Gastroesophageal sphincter (tissue), 4 donors: ENCODE measurements at regions not wholly inside any gene's neighbourhood (a gene's known extent, or its start where the extent isn't known, plus 50 kb on each side); places are given as distances from the start of the nearest gene placed in this dataset.

ENCODE experiments used
- ATAC-seq: fragments of 150-250 bp; one replicate; pipeline ENCODE4 v1.9.1; 2016; ENCODE audit warnings: mild to moderate bottlenecking, moderate library complexity
- H3K27ac ChIP-seq, 4 donors: fragments of 200-600 bp; sonication (generic) in 3 of 4; 1 replicate in 3 of 4; 2 replicates in 1 of 4; pipeline ENCODE4 v1.5.1; 2016 to 2019
- H3K27me3 ChIP-seq: fragments of 200-600 bp; sonication (generic); one replicate; pipeline ENCODE4 v1.5.1; 2019
- H3K36me3 ChIP-seq, 2 donors: fragments of 200-600 bp; sonication (generic); one replicate each; pipeline ENCODE4 v1.5.1; 2019; ENCODE audit warnings: control low read depth in 1 of 2
- H3K4me1 ChIP-seq, 3 donors: fragments of 200-600 bp; sonication (generic); 1 replicate in 2 of 3; 2 replicates in 1 of 3; pipeline ENCODE4 v1.5.1; 2016 to 2019; ENCODE audit warnings: control low read depth in 2 of 3
- H3K4me3 ChIP-seq, 2 donors: fragments of 200-600 bp; sonication (generic); one replicate each; pipeline ENCODE4 v1.5.1; 2019; ENCODE audit warnings: mild to moderate bottlenecking in 1 of 2, moderate library complexity in 1 of 2
- H3K9me3 ChIP-seq, 3 donors: fragments of 200-600 bp; sonication (generic); one replicate each; pipeline ENCODE4 v1.5.1; 2017 to 2019; ENCODE audit warnings: control low read depth in 2 of 3
- EP300 ChIP-seq: sonication (generic); formaldehyde crosslinking; IDR thresholded peaks from one replicate; pipeline ENCODE4 v1.6.1; 2017; ENCODE audit warnings: antibody characterized with exemption, mild to moderate bottlenecking
- POLR2A ChIP-seq, 2 donors: fragments of 450-650 bp; IDR thresholded peaks; one replicate each; pipeline ENCODE4 v1.6.1; 2017; ENCODE audit warnings: antibody characterized with exemption in 2 of 2, mild to moderate bottlenecking in 2 of 2, moderate library complexity in 1 of 2
- POLR2AphosphoS5 ChIP-seq: sonication (generic); formaldehyde crosslinking; IDR thresholded peaks from one replicate; pipeline ENCODE4 v1.6.1; 2017; ENCODE audit warnings: antibody characterized with exemption
- WGBS, 2 donors: methylation state at CpG; one replicate each; pipeline ENCODE4 v1.1.5; 2018; ENCODE audit warnings: low coverage in 1 of 2; 5-methylcytosine and 5-hydroxymethylcytosine counted together
- TF ChIP-seq, protein P1 (sequence below), 4 experiments: fragments of 200-600 bp in 2 of 4; fragments of 450-650 bp in 2 of 4; sonication (generic) in 1 of 4; IDR thresholded peaks; one replicate each; pipeline ENCODE4 v1.5.1; 2017 to 2019; ENCODE audit warnings: antibody characterized with exemption in 4 of 4, mild to moderate bottlenecking in 2 of 4, moderate library complexity in 2 of 4

DNA sequence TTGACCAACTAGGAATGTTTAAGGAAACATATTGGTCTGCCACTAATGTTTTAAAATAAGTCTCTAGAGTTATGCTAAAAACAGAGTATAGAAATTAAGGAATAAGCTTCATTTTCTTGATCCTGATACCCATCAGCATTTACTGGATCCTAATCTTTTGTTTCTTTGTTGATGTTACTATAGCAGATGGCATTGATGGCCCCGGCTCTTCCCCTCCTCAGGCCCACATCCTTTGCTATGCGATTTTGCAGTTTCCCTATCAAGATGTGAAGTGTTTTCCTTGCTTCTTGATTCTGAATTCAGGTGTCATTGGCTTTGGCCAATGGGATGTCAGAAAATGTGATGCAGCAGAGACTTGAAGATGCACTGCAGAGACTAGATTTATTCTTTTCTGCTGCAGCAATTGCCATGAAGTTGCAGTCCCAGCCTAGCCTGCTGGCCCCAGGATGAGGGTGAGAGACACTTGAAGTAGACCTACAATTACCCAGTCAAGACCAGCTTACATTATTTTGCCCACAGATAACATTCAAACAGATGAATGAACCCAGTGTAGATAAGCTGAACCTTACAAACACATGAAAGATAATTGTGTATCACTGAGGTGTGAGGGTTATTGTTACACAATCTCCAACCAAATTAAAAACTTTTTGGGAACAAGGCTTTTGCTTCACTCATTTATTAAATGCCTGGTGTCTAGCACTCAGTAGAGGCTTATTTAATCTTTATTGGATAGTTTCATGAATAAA is 115.2 kb upstream of the ITGA4 start:
- Histone ChIP-seq H3K9me3 (no peaks in the 10 kb centered on the region), H3K36me3 (no peaks in the 10 kb centered on the region), H3K4me3 (no peak overlapping the region), H3K4me1 (no peaks in the 10 kb centered on the region), H3K27ac (no peak overlapping the region), H3K27me3 (no peaks in the 10 kb centered on the region)
- 78 to 90% methylated on average over 1 to 2 of the region's 2 CpGs for WGBS, 2 donors
- TF ChIP-seq, protein P1, sequence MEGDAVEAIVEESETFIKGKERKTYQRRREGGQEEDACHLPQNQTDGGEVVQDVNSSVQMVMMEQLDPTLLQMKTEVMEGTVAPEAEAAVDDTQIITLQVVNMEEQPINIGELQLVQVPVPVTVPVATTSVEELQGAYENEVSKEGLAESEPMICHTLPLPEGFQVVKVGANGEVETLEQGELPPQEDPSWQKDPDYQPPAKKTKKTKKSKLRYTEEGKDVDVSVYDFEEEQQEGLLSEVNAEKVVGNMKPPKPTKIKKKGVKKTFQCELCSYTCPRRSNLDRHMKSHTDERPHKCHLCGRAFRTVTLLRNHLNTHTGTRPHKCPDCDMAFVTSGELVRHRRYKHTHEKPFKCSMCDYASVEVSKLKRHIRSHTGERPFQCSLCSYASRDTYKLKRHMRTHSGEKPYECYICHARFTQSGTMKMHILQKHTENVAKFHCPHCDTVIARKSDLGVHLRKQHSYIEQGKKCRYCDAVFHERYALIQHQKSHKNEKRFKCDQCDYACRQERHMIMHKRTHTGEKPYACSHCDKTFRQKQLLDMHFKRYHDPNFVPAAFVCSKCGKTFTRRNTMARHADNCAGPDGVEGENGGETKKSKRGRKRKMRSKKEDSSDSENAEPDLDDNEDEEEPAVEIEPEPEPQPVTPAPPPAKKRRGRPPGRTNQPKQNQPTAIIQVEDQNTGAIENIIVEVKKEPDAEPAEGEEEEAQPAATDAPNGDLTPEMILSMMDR (IDR thresholded peaks at IDR 0.05), result no peak
- no peak for TF ChIP-seq POLR2AphosphoS5
- no peak for TF ChIP-seq POLR2A (IDR thresholded peaks at IDR 0.05)
- no peak for TF ChIP-seq EP300
- ATAC-seq, result no peak

DNA sequence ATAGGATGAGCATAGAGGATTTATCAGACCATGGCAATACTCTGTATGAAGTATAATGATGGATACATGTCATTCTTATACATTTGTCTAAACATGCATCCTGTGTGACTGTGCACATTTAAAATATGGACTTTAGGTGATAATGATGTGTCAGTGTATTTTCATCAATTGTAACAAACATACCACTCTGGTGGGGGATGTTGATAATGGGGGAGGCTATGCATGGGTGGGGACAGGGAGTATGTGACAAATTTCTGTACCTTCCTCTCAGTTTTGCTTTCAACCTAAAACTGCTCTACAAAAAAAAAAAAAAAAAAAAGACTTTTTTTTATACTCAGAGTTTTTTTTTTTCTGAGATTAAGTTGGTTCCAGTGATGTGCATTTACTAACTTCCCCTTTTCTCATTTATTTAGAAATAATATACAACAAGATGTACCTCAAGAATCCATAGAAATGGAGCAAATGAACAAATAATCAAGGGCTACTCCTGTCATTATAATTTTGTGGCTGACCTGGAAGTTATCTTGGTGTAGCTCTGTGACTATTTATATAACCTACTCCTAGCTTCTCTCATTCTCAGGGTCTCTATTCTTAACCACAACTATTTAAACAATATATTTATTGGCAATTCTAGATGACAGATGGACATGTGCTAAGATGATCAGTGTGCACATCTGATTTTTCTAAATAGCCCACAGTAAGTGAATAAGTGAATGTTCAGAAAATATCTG is 108.9 kb upstream of the ITGA4 start:
- TF ChIP-seq EP300 (no peak), POLR2A (IDR thresholded peaks at IDR 0.05) (no peak), POLR2AphosphoS5 (no peak)
- TF ChIP-seq, protein P1 (IDR thresholded peaks at IDR 0.05), result no peak
- Histone ChIP-seq H3K4me1 (no peaks in the 10 kb centered on the region), H3K27ac (no peak overlapping the region), H3K27me3 (no peaks in the 10 kb centered on the region), H3K36me3 (no peaks in the 10 kb centered on the region), H3K9me3 (no peaks in the 10 kb centered on the region), H3K4me3 (no peak overlapping the region)
- no peak for ATAC-seq

GRCh38 chr2:181352158-181352557 is 105.0 kb upstream of the ITGA4 start:
- no peaks in the 10 kb centered on the region for H3K4me1 ChIP-seq
- ATAC-seq, result no peak
- H3K36me3 ChIP-seq, result no peaks in the 10 kb centered on the region
- no peaks in the 10 kb centered on the region for H3K9me3 ChIP-seq
- H3K27me3 ChIP-seq, result no peaks in the 10 kb centered on the region
- H3K4me3 ChIP-seq, result no peak overlapping the region
- TF ChIP-seq POLR2A (IDR thresholded peaks at IDR 0.05) (no peak), EP300 (no peak), POLR2AphosphoS5 (no peak)
- TF ChIP-seq, protein P1 (IDR thresholded peaks at IDR 0.05), result no peak
- H3K27ac ChIP-seq, result no peak overlapping the region
- 83% methylated on average over 1 of the region's 1 CpG; no CpG with 5 or more reads in 1 of the 2 donors for WGBS, 2 donors

- H3K4me1 ChIP-seq, result no peaks in the 10 kb centered on the region
- no peaks in the 10 kb centered on the region for H3K36me3 ChIP-seq
- H3K4me3 ChIP-seq, result no peak overlapping the region
- H3K9me3 ChIP-seq, result no peaks in the 10 kb centered on the region
- H3K27ac ChIP-seq, result no peak overlapping the region
- no peaks in the 10 kb centered on the region for H3K27me3 ChIP-seq
- ATAC-seq, result no peak
- no peak for TF ChIP-seq POLR2A (IDR thresholded peaks at IDR 0.05)
- WGBS, 2 donors, result 85 to 91% methylated on average over 3 of the region's 3 CpGs
Observed at GRCh38 chr2:181354626-181355025, 102.6 kb upstream of the ITGA4 start.

DNA sequence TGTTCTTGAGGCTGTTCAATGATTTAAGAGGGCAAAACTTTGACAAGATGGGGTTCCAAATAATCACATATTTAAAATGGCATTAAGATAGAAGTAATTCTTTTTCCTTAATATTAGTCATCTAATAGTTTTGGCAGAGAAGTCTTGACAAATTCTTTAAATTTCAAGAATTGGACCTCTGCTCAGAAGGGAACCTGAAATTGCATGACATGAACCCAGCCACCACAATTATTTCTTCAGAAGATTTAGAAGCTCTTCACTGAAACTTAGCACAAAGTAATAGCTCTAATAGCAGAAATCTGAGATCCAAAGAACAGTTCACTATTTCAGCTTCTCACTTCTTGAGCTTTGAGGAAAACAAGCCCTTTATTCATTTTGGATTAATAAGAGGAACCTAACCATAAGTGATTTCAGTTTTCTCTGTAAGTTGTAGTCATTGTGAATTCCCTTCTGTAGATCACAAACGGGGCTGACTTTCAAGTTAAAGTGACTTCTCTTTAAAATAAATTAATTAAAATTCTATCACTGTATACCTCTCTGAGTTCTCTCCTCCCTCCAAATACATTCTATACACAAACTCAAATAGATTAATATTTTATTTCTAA is 100.6 kb upstream of the ITGA4 start:
- 56 to 75% methylated on average over 1 of the region's 1 CpG for WGBS, 2 donors
- Histone ChIP-seq H3K9me3 (no peaks in the 10 kb centered on the region), H3K4me1 (no peaks in the 10 kb centered on the region), H3K4me3 (no peak overlapping the region), H3K27me3 (no peaks in the 10 kb centered on the region), H3K36me3 (no peaks in the 10 kb centered on the region), H3K27ac (no peak overlapping the region)
- TF ChIP-seq POLR2AphosphoS5 (no peak), EP300 (no peak)
- ATAC-seq, result no peak

DNA sequence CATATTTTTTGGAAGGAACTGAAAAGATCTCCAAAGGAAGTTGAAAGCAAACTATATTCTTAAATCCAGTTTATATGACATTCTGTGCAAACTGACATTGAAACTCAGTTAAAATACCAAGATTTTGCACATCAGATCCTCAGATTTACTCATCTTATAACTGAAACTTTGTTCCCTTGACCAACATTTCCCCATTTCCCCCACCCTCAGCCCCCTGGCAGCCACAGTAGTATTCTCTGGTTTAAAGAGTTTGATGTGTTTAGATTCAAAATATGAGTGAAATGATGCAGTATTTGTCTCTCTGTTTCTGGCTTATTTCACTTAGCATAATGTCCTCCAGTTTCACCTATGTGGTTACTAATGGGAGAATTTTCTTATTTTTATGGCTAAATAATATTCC is 99.2 kb upstream of the ITGA4 start:
- Histone ChIP-seq H3K36me3 (no peaks in the 10 kb centered on the region), H3K4me3 (no peak overlapping the region), H3K9me3 (no peaks in the 10 kb centered on the region), H3K4me1 (no peaks in the 10 kb centered on the region), H3K27me3 (no peaks in the 10 kb centered on the region), H3K27ac (no peak overlapping the region)
- TF ChIP-seq, protein P1 (IDR thresholded peaks at IDR 0.05), result no peak
- no peak for TF ChIP-seq EP300
- no peak for TF ChIP-seq POLR2AphosphoS5
- TF ChIP-seq POLR2A (IDR thresholded peaks at IDR 0.05), result no peak
- ATAC-seq, result no peak
